Neural progenitor cell (in vitro differentiated cells): ENCODE measurements at regions not wholly inside any gene's neighbourhood (a gene's known extent, or its start where the extent isn't known, plus 50 kb on each side); places are given as distances from the start of the nearest gene placed in this dataset.
A peak's percentile ranks its signal among the peaks of the same experiment; 100 is the strongest.

ENCODE experiments used
- DNase-seq: peaks from one replicate; pipeline ENCODE4 v3.0.0-alpha.2; 2016; ENCODE audit warnings: low spot score
- H2AFZ ChIP-seq: fragments of 200-600 bp; sonication (generic); replicated peaks from 2 replicates; pipeline ENCODE4 v1.6.1; 2016; ENCODE audit warnings: antibody characterized with exemption
- H3F3A ChIP-seq: fragments of 200-600 bp; sonication (generic); 2 replicates; pipeline ENCODE4 v1.6.1; 2016; ENCODE audit warnings: antibody characterized with exemption, low read depth
- H3K27ac ChIP-seq: fragments of 200-600 bp; sonication (generic); 2 replicates; pipeline ENCODE4 v1.5.1; 2016; ENCODE audit warnings: mild to moderate bottlenecking
- H3K27me3 ChIP-seq: fragments of 200-600 bp; sonication (generic); 2 replicates; pipeline ENCODE4 v1.6.1; 2016; ENCODE audit warnings: mild to moderate bottlenecking, moderate library complexity
- H3K36me3 ChIP-seq: fragments of 200-600 bp; sonication (generic); 2 replicates; pipeline ENCODE4 v1.5.1; 2016
- H3K4me1 ChIP-seq: fragments of 200-600 bp; sonication (generic); 2 replicates; pipeline ENCODE4 v1.6.1; 2016; ENCODE audit warnings: mixed run types
- H3K4me2 ChIP-seq: fragments of 200-600 bp; sonication (generic); 2 replicates; pipeline ENCODE4 v1.6.1; 2016
- H3K4me3 ChIP-seq: fragments of 200-600 bp; sonication (generic); 2 replicates; pipeline ENCODE4 v1.5.1; 2016
- H3K79me2 ChIP-seq: fragments of 200-600 bp; sonication (generic); 2 replicates; pipeline ENCODE4 v1.6.1; 2016; ENCODE audit warnings: low read depth
- H3K9ac ChIP-seq: fragments of 200-600 bp; sonication (generic); 2 replicates; pipeline ENCODE4 v1.6.1; 2016
- H3K9me3 ChIP-seq: fragments of 200-600 bp; sonication (generic); 2 replicates; pipeline ENCODE4 v1.5.1; 2016; ENCODE audit warnings: low read depth
- H4K20me1 ChIP-seq: fragments of 200-600 bp; sonication (generic); 2 replicates; pipeline ENCODE4 v1.6.1; 2016; ENCODE audit warnings: low read depth
- H3K27ac Mint-ChIP-seq: 3 replicates; pipeline ENCODE4 v1.8.0; 2021; ENCODE audit warnings: mixed read lengths
- H3K27me3 Mint-ChIP-seq: 2 replicates; pipeline ENCODE4 v1.8.0; 2022; ENCODE audit warnings: low read depth, mild to moderate bottlenecking, inconsistent platforms, moderate library complexity, mixed read lengths; ENCODE audit not compliant: insufficient read depth
- H3K36me3 Mint-ChIP-seq: 3 replicates; pipeline ENCODE4 v1.8.0; 2021; ENCODE audit warnings: mixed read lengths
- H3K4me1 Mint-ChIP-seq: 3 replicates; pipeline ENCODE4 v1.8.0; 2021; ENCODE audit warnings: mixed read lengths
- H3K4me3 Mint-ChIP-seq: 3 replicates; pipeline ENCODE4 v1.8.0; 2021; ENCODE audit warnings: mild to moderate bottlenecking, moderate library complexity, mixed read lengths
- H3K9me3 Mint-ChIP-seq: 3 replicates; pipeline ENCODE4 v1.8.0; 2020; ENCODE audit warnings: mixed read lengths
- CTCF ChIP-seq: fragments of 200-600 bp; sonication (generic); IDR thresholded peaks from 2 replicates; pipeline ENCODE4 v1.5.1; 2017; ENCODE audit warnings: antibody characterized with exemption, mild to moderate bottlenecking
- EZH2 ChIP-seq: fragments of 200-600 bp; sonication (generic); IDR thresholded peaks from 2 replicates; pipeline ENCODE4 v1.6.1; 2017; ENCODE audit warnings: antibody characterized with exemption, mild to moderate bottlenecking, moderate library complexity
- EZH2phosphoT487 ChIP-seq: fragments of 200-600 bp; sonication (generic); IDR thresholded peaks from 2 replicates; pipeline ENCODE4 v1.6.1; 2017; ENCODE audit warnings: antibody characterized with exemption

GRCh38 chr5:96229188-96229587 is 203.9 kb downstream of the PCSK1 start:
- Histone ChIP-seq H3K27ac (no peak overlapping the region), H4K20me1 (no peaks in the 10 kb centered on the region), H3K27me3 (no peaks in the 10 kb centered on the region), H3K9ac (no peak overlapping the region), H3K36me3 (no peaks in the 10 kb centered on the region), H3K9me3 (no peaks in the 10 kb centered on the region), H3K4me1 (no peaks in the 10 kb centered on the region), H3K4me2 (no peak overlapping the region), H3F3A (no peaks in the 10 kb centered on the region), H2AFZ (no peak overlapping the region), H3K4me3 (no peak overlapping the region), H3K79me2 (no peaks in the 10 kb centered on the region)
- TF ChIP-seq EZH2 (no peak), EZH2phosphoT487 (no peak), CTCF (no peak)
- Mint-ChIP-seq H3K9me3 (peaks cover 4% of the 10 kb centered on the region), H3K4me3 (no peak overlapping the region), H3K27me3 (no peaks in the 10 kb centered on the region), H3K27ac (no peak overlapping the region), H3K36me3 (no peaks in the 10 kb centered on the region), H3K4me1 (peaks cover 9% of the 10 kb centered on the region)
- no peak for DNase-seq

GRCh38 chr5:96228408-96228807 is 204.6 kb downstream of the PCSK1 start:
- Histone ChIP-seq H3K4me1 (no peaks in the 10 kb centered on the region), H3F3A (no peaks in the 10 kb centered on the region), H3K4me2 (no peak overlapping the region), H3K9ac (no peak overlapping the region), H2AFZ (no peak overlapping the region), H3K36me3 (no peaks in the 10 kb centered on the region), H3K79me2 (no peaks in the 10 kb centered on the region), H3K4me3 (no peak overlapping the region), H4K20me1 (no peaks in the 10 kb centered on the region), H3K27me3 (no peaks in the 10 kb centered on the region), H3K9me3 (no peaks in the 10 kb centered on the region), H3K27ac (no peak overlapping the region)
- H3K27ac Mint-ChIP-seq = no peak overlapping the region
- no peaks in the 10 kb centered on the region for H3K36me3 Mint-ChIP-seq
- H3K4me3 Mint-ChIP-seq = no peak overlapping the region
- H3K9me3 Mint-ChIP-seq = peaks cover 4% of the 10 kb centered on the region
- DNase-seq = no peak
- peaks cover 9% of the 10 kb centered on the region for H3K4me1 Mint-ChIP-seq
- TF ChIP-seq CTCF (no peak), EZH2phosphoT487 (no peak), EZH2 (no peak)
- H3K27me3 Mint-ChIP-seq = no peaks in the 10 kb centered on the region

DNA sequence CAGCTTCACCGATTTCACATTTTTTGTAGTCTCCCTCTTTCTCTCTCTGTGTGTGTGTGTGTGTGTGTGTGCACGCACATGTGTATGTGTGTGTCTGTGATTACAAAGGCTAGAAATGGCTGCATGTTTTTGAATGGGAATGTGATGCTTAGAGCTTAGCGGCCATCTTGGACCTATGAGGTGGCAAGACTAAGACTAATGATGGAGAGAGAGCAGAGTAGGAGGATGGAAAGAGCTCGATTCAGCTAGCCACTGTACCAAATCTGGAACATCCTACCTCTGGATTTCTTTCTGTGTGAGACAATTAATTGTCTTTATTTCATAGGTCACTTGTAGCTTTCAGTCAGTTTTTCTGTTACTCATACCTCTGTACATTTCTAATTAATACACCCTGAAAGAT is 205.1 kb downstream of the PCSK1 start:
- no peaks in the 10 kb centered on the region for H3K36me3 Mint-ChIP-seq
- no peak overlapping the region for H3K4me2 ChIP-seq
- no peaks in the 10 kb centered on the region for H3K27me3 ChIP-seq
- H3K4me1 ChIP-seq = no peaks in the 10 kb centered on the region
- no peak for DNase-seq
- H2AFZ ChIP-seq = peak overlapping the region; percentile 46
- no peaks in the 10 kb centered on the region for H3K9me3 ChIP-seq
- peaks cover 4% of the 10 kb centered on the region for H3K9me3 Mint-ChIP-seq
- H3K4me3 Mint-ChIP-seq = no peak overlapping the region
- no peak overlapping the region for H3K27ac Mint-ChIP-seq
- no peak overlapping the region for H3K9ac ChIP-seq
- no peak overlapping the region for H3K4me3 ChIP-seq
- H3K36me3 ChIP-seq = no peaks in the 10 kb centered on the region
- no peaks in the 10 kb centered on the region for H3K27me3 Mint-ChIP-seq
- H3K79me2 ChIP-seq = no peaks in the 10 kb centered on the region
- no peaks in the 10 kb centered on the region for H3F3A ChIP-seq
- peaks cover 9% of the 10 kb centered on the region for H3K4me1 Mint-ChIP-seq
- no peaks in the 10 kb centered on the region for H4K20me1 ChIP-seq
- TF ChIP-seq EZH2phosphoT487 = no peak
- no peak overlapping the region for H3K27ac ChIP-seq

- Histone ChIP-seq H3K4me1 (no peaks in the 10 kb centered on the region), H3K27ac (no peak overlapping the region), H4K20me1 (no peaks in the 10 kb centered on the region), H2AFZ (no peak overlapping the region), H3K36me3 (no peaks in the 10 kb centered on the region), H3K27me3 (no peaks in the 10 kb centered on the region), H3K9me3 (no peaks in the 10 kb centered on the region), H3F3A (no peaks in the 10 kb centered on the region), H3K4me2 (no peak overlapping the region), H3K4me3 (no peak overlapping the region), H3K9ac (no peak overlapping the region), H3K79me2 (no peaks in the 10 kb centered on the region)
- Mint-ChIP-seq H3K36me3 (no peaks in the 10 kb centered on the region), H3K27ac (peak overlapping the region; percentile 38), H3K9me3 (peaks cover 4% of the 10 kb centered on the region), H3K27me3 (no peaks in the 10 kb centered on the region), H3K4me3 (no peak overlapping the region), H3K4me1 (peaks cover 9% of the 10 kb centered on the region)
- TF ChIP-seq EZH2phosphoT487 (no peak), CTCF (no peak), EZH2 (no peak)
- DNase-seq = peak; percentile 10
These were observed 206.0 kb downstream of the PCSK1 start for GRCh38 chr5:96226941-96227552.
